HCT116 (cell line): ENCODE measurements at regions not wholly inside any gene's neighbourhood (a gene's known extent, or its start where the extent isn't known, plus 50 kb on each side); places are given as distances from the start of the nearest gene placed in this dataset.

Source experiments
- ATAC-seq: fragments of 200-7000 bp; cut with Tn5 transposase; 2 replicates; pipeline ENCODE4 v1.9.1; 2020; ENCODE audit warnings: mild to moderate bottlenecking, moderate library complexity
- BruUV-seq: library from RNA; stranded (reverse); fragments of 400-500 nt; replicated peaks from 2 replicates; lab custom pipeline; 2021; lab: Mats Ljungman, UMichigan
- CTCF ChIA-PET: fragments of 300-600 bp; sonication (Branson Sonifier 250); formaldehyde crosslinking; loops from one replicate; lab custom pipeline; 2021; ENCODE audit warnings: antibody characterized with exemption; lab: Charles Lee
- POLR2A ChIA-PET: fragments of 300-600, 350-600 bp; sonication (Branson Sonifier 250); formaldehyde crosslinking; loops from one replicate; lab custom pipeline; 2021; ENCODE audit warnings: antibody characterized with exemption; lab: Charles Lee
- RAD21 ChIA-PET, 2 experiments: fragments of 300-600 bp; sonication (Branson Sonifier 250); formaldehyde crosslinking; loops; one replicate each; lab custom pipeline; 2023; ENCODE audit warnings: low total read pairs in 2 of 2; ENCODE audit not compliant: uncharacterized antibody in 2 of 2, unreplicated experiment in 2 of 2, low non-redundant PET in 1 of 2; lab: Charles Lee
- DNase-seq: peaks from one replicate; pipeline ENCODE4 v3.0.0-alpha.2; 2010; ENCODE audit warnings: low read depth, low spot score
- H2AFZ ChIP-seq: fragments of 200-600 bp; shearing (Covaris generic), sonication (generic); 2 replicates; pipeline ENCODE4 v1.6.1; 2017; ENCODE audit warnings: low read depth, mixed run types, mixed read lengths, antibody characterized with exemption, low read length; ENCODE audit not compliant: poor library complexity, severe bottlenecking
- H3K27ac ChIP-seq: 2 replicates; pipeline ENCODE4 v1.5.1; 2012; ENCODE audit warnings: low read depth, low read length
- H3K27me3 ChIP-seq: fragments of 200-600 bp; sonication (generic); 2 replicates; pipeline ENCODE4 v1.6.1; 2016; ENCODE audit warnings: mixed run types, low read length, mixed read lengths; ENCODE audit not compliant: insufficient read depth
- H3K36me3 ChIP-seq, 2 experiments: fragments of 200-500 bp in 1 of 2; fragments of 200-600 bp in 1 of 2; sonication (Bioruptor generic) in 1 of 2; sonication (generic) in 1 of 2; 2 replicates each; pipeline versions ENCODE4 v1.5.1 to v1.6.1; 2014 to 2016; ENCODE audit warnings: low read length in 2 of 2, inconsistent platforms in 1 of 2, mixed read lengths in 1 of 2, mixed run types in 1 of 2; ENCODE audit not compliant: insufficient read depth in 2 of 2, control insufficient read depth in 1 of 2
- H3K4me1 ChIP-seq, 2 experiments: fragments of 200-600 bp in 1 of 2; sonication (generic) in 1 of 2; 2 replicates each; pipeline versions ENCODE4 v1.5.1 to v1.6.1; 2012 to 2017; ENCODE audit warnings: low read length in 2 of 2, inconsistent platforms in 1 of 2, mild to moderate bottlenecking in 1 of 2, mixed read lengths in 1 of 2, mixed run types in 1 of 2, moderate library complexity in 1 of 2; ENCODE audit not compliant: insufficient read depth in 2 of 2, control insufficient read depth in 1 of 2
- H3K4me2 ChIP-seq: fragments of 200-600 bp; sonication (generic); 2 replicates; pipeline ENCODE4 v1.6.1; 2017; ENCODE audit warnings: mixed run types, low read length, mixed read lengths
- H3K4me3 ChIP-seq, 2 experiments: fragments of 200-600 bp in 1 of 2; sonication (generic) in 1 of 2; replicated peaks in 1 of 2; 2 replicates each; pipeline ENCODE4 v1.5.1; 2011 to 2016; ENCODE audit warnings: low read length in 2 of 2, control low read depth in 1 of 2, low read depth in 1 of 2, mild to moderate bottlenecking in 1 of 2, mixed read lengths in 1 of 2, mixed run types in 1 of 2
- H3K79me2 ChIP-seq: fragments of 200-600 bp; sonication (generic); 2 replicates; pipeline ENCODE4 v1.6.1; 2017; ENCODE audit warnings: mild to moderate bottlenecking, mixed run types, low read length, moderate library complexity, mixed read lengths; ENCODE audit not compliant: insufficient read depth
- H3K9ac ChIP-seq: fragments of 200-600 bp; sonication (generic); 2 replicates; pipeline ENCODE4 v1.6.1; 2016; ENCODE audit warnings: low read length, mixed read lengths
- H3K9me2 ChIP-seq: fragments of 200-600 bp; sonication (generic), shearing (Covaris generic); 2 replicates; pipeline ENCODE4 v1.6.1; 2017; ENCODE audit warnings: mixed run types, mild to moderate bottlenecking, moderate library complexity; ENCODE audit not compliant: insufficient read depth
- H3K9me3 ChIP-seq, 2 experiments: fragments of 200-500 bp in 1 of 2; fragments of 200-600 bp in 1 of 2; sonication (Bioruptor generic) in 1 of 2; sonication (generic) in 1 of 2; 2 replicates each; pipeline ENCODE4 v1.6.1; 2014 to 2017; ENCODE audit warnings: low read length in 2 of 2, mixed read lengths in 2 of 2, inconsistent platforms in 1 of 2, low read depth in 1 of 2, mild to moderate bottlenecking in 1 of 2, mixed run types in 1 of 2, moderate library complexity in 1 of 2; ENCODE audit not compliant: control insufficient read depth in 1 of 2, insufficient read depth in 1 of 2
- H4K20me1 ChIP-seq: fragments of 200-600 bp; sonication (generic), shearing (Covaris generic); 2 replicates; pipeline ENCODE4 v1.6.1; 2017; ENCODE audit warnings: mixed run types, mild to moderate bottlenecking, moderate library complexity; ENCODE audit not compliant: insufficient read depth
- EZH2 ChIP-seq: fragments of 200-600 bp; sonication (generic); IDR thresholded peaks from 2 replicates; pipeline ENCODE4 v1.6.1; 2017; ENCODE audit warnings: antibody characterized with exemption, mixed run types
- EZH2phosphoT487 ChIP-seq: fragments of 200-600 bp; IDR thresholded peaks from 2 replicates; pipeline ENCODE4 v1.6.1; 2018; ENCODE audit warnings: antibody characterized with exemption, borderline replicate concordance
- SP1 ChIP-seq: IDR thresholded peaks from 2 replicates; pipeline ENCODE4 v1.6.1; 2012; ENCODE audit warnings: low read depth
- TCF7L2 ChIP-seq: IDR thresholded peaks from 2 replicates; pipeline ENCODE4 v1.7.0; 2011; ENCODE audit warnings: borderline replicate concordance, inconsistent platforms; ENCODE audit not compliant: insufficient read depth, insufficient read length; ENCODE audit errors: extremely low read depth
- YY1 ChIP-seq: IDR thresholded peaks from 2 replicates; pipeline ENCODE4 v1.6.1; 2011; ENCODE audit warnings: low read length, low read depth, moderate library complexity, mild to moderate bottlenecking; ENCODE audit not compliant: insufficient replicate concordance; ENCODE audit errors: extremely low read depth
- intact Hi-C: fragments of 100-400 bp; cut with micrococcal nuclease; formaldehyde crosslinking; loops from 2 replicates; pipeline ENCODE4 v1.10.0; 2022
- TF ChIP-seq, protein P1 (sequence below), 3 experiments: fragments of 200-600 bp in 1 of 3; sonication (generic) in 1 of 3; IDR thresholded peaks in 2 of 3; conservative IDR thresholded peaks in 1 of 3; 2 replicates each; pipeline ENCODE4 v1.5.1; 2012 to 2017; ENCODE audit warnings: low read depth in 2 of 3, low read length in 2 of 3, antibody characterized with exemption in 1 of 3, borderline replicate concordance in 1 of 3, control low read depth in 1 of 3, mild to moderate bottlenecking in 1 of 3, mixed read lengths in 1 of 3, mixed run types in 1 of 3, moderate library complexity in 1 of 3; ENCODE audit not compliant: insufficient read depth in 1 of 3

DNA sequence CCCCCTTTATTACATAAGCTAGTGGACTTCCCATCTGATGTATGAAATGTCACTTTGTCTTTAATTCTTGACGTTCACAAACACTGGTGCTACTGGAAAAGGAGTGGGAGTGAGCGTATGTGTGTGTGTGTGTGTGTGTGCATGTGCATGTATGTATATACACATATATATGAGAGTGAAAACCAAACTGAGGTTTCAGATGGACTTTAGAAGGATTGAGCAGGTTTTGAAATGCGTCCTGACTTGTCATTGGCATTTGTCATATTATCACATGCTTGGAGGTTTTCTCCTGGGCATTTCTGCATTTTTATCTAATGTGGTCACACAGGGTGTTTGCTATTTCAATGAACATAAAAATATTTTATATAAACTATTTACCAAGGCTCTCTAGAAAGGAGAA, 1085.9 kb downstream of the BCL11B start:
- TF ChIP-seq EZH2: no peak
- no peak for TF ChIP-seq SP1
- TF ChIP-seq, all 23 proteins: peak for 0
- Histone ChIP-seq H3K27ac (no peak overlapping the region), H3K27me3 (no peaks in the 10 kb centered on the region), H3K4me1 (no peaks in the 10 kb centered on the region), H4K20me1 (no peaks in the 10 kb centered on the region), H2AFZ (no peak overlapping the region), H3K36me3 (no peaks in the 10 kb centered on the region), H3K9me2 (no peaks in the 10 kb centered on the region), H3K79me2 (no peaks in the 10 kb centered on the region), H3K4me2 (no peak overlapping the region), H3K9ac (no peak overlapping the region), H3K9me3 (peaks cover 0 to 6% of the 10 kb centered on the region in 2 experiments; a peak in 1 of 4 replicates), H3K4me3 (no peak overlapping the region)
- no TSS peak for BruUV-seq
- RAD21 ChIA-PET: no interaction called here
- CTCF ChIA-PET: no interaction called here
- POLR2A ChIA-PET: no interaction called here
- ATAC-seq (no peak), DNase-seq (no peak)
- intact Hi-C loops: no loop called here

DNA sequence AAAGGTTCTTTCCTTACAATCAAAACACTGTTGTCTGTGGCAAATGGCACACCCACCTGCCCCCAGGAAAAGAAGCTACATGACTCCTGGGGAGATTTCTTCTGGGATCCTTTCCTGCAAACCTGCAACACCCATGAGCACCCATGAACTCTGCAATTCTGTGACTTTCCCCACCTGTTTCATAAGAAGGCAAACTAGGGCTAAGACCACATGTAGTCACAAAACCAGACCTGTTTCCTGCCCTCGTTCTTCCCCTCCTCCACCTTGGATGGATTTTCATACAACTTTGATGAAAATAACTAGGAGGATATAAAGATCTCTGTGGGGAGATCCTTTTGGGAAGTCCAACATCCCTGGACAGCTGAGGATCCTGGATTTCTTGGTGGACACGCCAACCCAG, 1084.7 kb downstream of the BCL11B start:
- TF ChIP-seq, protein P1, sequence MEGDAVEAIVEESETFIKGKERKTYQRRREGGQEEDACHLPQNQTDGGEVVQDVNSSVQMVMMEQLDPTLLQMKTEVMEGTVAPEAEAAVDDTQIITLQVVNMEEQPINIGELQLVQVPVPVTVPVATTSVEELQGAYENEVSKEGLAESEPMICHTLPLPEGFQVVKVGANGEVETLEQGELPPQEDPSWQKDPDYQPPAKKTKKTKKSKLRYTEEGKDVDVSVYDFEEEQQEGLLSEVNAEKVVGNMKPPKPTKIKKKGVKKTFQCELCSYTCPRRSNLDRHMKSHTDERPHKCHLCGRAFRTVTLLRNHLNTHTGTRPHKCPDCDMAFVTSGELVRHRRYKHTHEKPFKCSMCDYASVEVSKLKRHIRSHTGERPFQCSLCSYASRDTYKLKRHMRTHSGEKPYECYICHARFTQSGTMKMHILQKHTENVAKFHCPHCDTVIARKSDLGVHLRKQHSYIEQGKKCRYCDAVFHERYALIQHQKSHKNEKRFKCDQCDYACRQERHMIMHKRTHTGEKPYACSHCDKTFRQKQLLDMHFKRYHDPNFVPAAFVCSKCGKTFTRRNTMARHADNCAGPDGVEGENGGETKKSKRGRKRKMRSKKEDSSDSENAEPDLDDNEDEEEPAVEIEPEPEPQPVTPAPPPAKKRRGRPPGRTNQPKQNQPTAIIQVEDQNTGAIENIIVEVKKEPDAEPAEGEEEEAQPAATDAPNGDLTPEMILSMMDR (IDR thresholded peaks at IDR 0.05 in 2 of 3, conservative IDR thresholded peaks at IDR 0.05 in 1 of 3; ENCODE audit: borderline replicate concordance in 1 of 3, insufficient read depth in 1 of 3, low read depth in 2 of 3, low read length in 2 of 3): no peak
- no peak for TF ChIP-seq EZH2phosphoT487
- no peak for TF ChIP-seq TCF7L2
- no peak for TF ChIP-seq YY1
- Histone ChIP-seq H3K27me3 (no peaks in the 10 kb centered on the region), H3K4me1 (no peaks in the 10 kb centered on the region), H3K27ac (no peak overlapping the region), H3K9me2 (no peaks in the 10 kb centered on the region), H3K4me3 (no peak overlapping the region), H3K79me2 (no peaks in the 10 kb centered on the region), H3K4me2 (no peak overlapping the region), H3K36me3 (no peaks in the 10 kb centered on the region), H3K9ac (no peak overlapping the region), H4K20me1 (no peaks in the 10 kb centered on the region), H3K9me3 (peaks cover 0 to 6% of the 10 kb centered on the region in 2 experiments; a peak in 1 of 4 replicates), H2AFZ (no peak overlapping the region)
- no TSS peak for BruUV-seq
- DNase-seq (no peak), ATAC-seq (no peak)
- ChIA-PET RAD21 (no interaction called here), CTCF (no interaction called here), POLR2A (no interaction called here)
- intact Hi-C loops: no loop called here
